AG09309 (cell line): ENCODE measurements at regions not wholly inside any gene's neighbourhood (a gene's known extent, or its start where the extent isn't known, plus 50 kb on each side); places are given as distances from the start of the nearest gene placed in this dataset.

Source experiments
- DNase-seq: peaks from one replicate; pipeline ENCODE4 v3.0.0-alpha.2; 2010; ENCODE audit warnings: low read depth
- H3K4me3 ChIP-seq: 2 replicates; pipeline ENCODE4 v1.5.1; 2011; ENCODE audit warnings: mild to moderate bottlenecking, low read depth, low read length, moderate library complexity; ENCODE audit not compliant: control insufficient read depth
- CTCF ChIP-seq: IDR thresholded peaks from 2 replicates; pipeline ENCODE4 v1.5.1; 2011; ENCODE audit warnings: mild to moderate bottlenecking, low read depth, low read length, inconsistent platforms; ENCODE audit not compliant: insufficient read depth, control insufficient read depth; ENCODE audit errors: missing control alignments

GRCh38 chr2:158024288-158024898 lies 77.3 kb upstream of the UPP2 start:
- peak; percentile 82 for TF ChIP-seq CTCF
- no peak for DNase-seq

GRCh38 chr2:158022888-158023287 lies 78.8 kb upstream of the UPP2 start:
- no peak overlapping the region for H3K4me3 ChIP-seq
- TF ChIP-seq CTCF = no peak

More at GRCh38 chr2:158024288-158024898, 77.3 kb upstream of the UPP2 start:
- no peak overlapping the region for H3K4me3 ChIP-seq

GRCh38 chr2:158021226-158021625 lies 80.5 kb upstream of the UPP2 start:
- no peak for TF ChIP-seq CTCF
- H3K4me3 ChIP-seq = no peak overlapping the region
- DNase-seq = no peak

More at GRCh38 chr2:158022888-158023287, 78.8 kb upstream of the UPP2 start:
- no peak for DNase-seq

GRCh38 chr2:158015428-158016076 lies 86.1 kb upstream of the UPP2 start:
- no peak for DNase-seq
- no peak overlapping the region for H3K4me3 ChIP-seq
- no peak for TF ChIP-seq CTCF

GRCh38 chr2:158013891-158014290 lies 87.8 kb upstream of the UPP2 start:
- no peak for TF ChIP-seq CTCF
- H3K4me3 ChIP-seq = no peak overlapping the region
- no peak for DNase-seq

GRCh38 chr2:158011055-158011771 lies 90.5 kb upstream of the UPP2 start:
- no peak for TF ChIP-seq CTCF
- no peak for DNase-seq

More at GRCh38 chr2:158011055-158011771, 90.5 kb upstream of the UPP2 start:
- no peak overlapping the region for H3K4me3 ChIP-seq
